ENCODE measurements at regions not wholly inside any gene's neighbourhood (a gene's known extent, or its start where the extent isn't known, plus 50 kb on each side); places are given as distances from the start of the nearest gene placed in this dataset.

- ChIA-PET POLR2A (no interaction called here), CTCF (no interaction called here)
- DNase-seq (ENCODE audit: extremely low spot score): no peak
- TF ChIP-seq CTCF (IDR thresholded peaks at IDR 0.05; ENCODE audit: control extremely low read depth, extremely low read depth, low read depth, missing control alignments): no peak
Observed at GRCh38 chr4:19756661-19757060, 495.0 kb upstream of the SLIT2 start.

- POLR2A ChIA-PET: no interaction called here
- CTCF ChIA-PET: no interaction called here
- no peak for DNase-seq (ENCODE audit: extremely low spot score)
- TF ChIP-seq CTCF (IDR thresholded peaks at IDR 0.05; ENCODE audit: control extremely low read depth, extremely low read depth, low read depth, missing control alignments): no peak
Observed at GRCh38 chr4:19752599-19752998, 499.1 kb upstream of the SLIT2 start.

- ChIA-PET CTCF (no interaction called here), POLR2A (no interaction called here)
- no peak for TF ChIP-seq CTCF (IDR thresholded peaks at IDR 0.05; ENCODE audit: control extremely low read depth, extremely low read depth, low read depth, missing control alignments)
- DNase-seq (ENCODE audit: extremely low spot score): no peak
Observed at GRCh38 chr4:19748519-19749479, 502.9 kb upstream of the SLIT2 start.

- CTCF ChIA-PET: interaction anchor here (0.9 to 2.7 kb wide), 2 partner anchors 12 to 37 kb away, joined by 3 to 7 read pairs; no protein-coding TSS in a partner anchor
- DNase-seq (ENCODE audit: extremely low spot score): no peak
- POLR2A ChIA-PET: no interaction called here
- no peak for TF ChIP-seq CTCF (IDR thresholded peaks at IDR 0.05; ENCODE audit: control extremely low read depth, extremely low read depth, low read depth, missing control alignments)
Observed at GRCh38 chr4:19746377-19746776, 505.3 kb upstream of the SLIT2 start.

GRCh38 chr4:19743115-19743638, 508.5 kb upstream of the SLIT2 start:
- POLR2A ChIA-PET: no interaction called here
- CTCF ChIA-PET: interaction anchor here (1.0 kb wide), 1 partner anchor 12 kb away, joined by 3 read pairs; no protein-coding TSS in a partner anchor
- TF ChIP-seq CTCF (IDR thresholded peaks at IDR 0.05; ENCODE audit: control extremely low read depth, extremely low read depth, low read depth, missing control alignments): no peak
- DNase-seq (ENCODE audit: extremely low spot score): no peak

- DNase-seq (ENCODE audit: extremely low spot score): no peak
Observed at GRCh38 chr4:19739101-19739651, 512.5 kb upstream of the SLIT2 start.

More at GRCh38 chr4:19739101-19739651, 512.5 kb upstream of the SLIT2 start:
- no peak for TF ChIP-seq CTCF (IDR thresholded peaks at IDR 0.05; ENCODE audit: control extremely low read depth, extremely low read depth, low read depth, missing control alignments)
- CTCF ChIA-PET: no interaction called here
- POLR2A ChIA-PET: no interaction called here

Data from GM10248 (cell line).